DND-41 (cell line): ENCODE measurements at regions not wholly inside any gene's neighbourhood (a gene's known extent, or its start where the extent isn't known, plus 50 kb on each side); places are given as distances from the start of the nearest gene placed in this dataset.
"Not testable (repeated sequence)": the region's sequence is repeated elsewhere in the genome, so short reads cannot be mapped to it uniquely, and the experiment has no call there.

Source experiments
- ATAC-seq: fragments of 200-7000 bp; cut with Tn5 transposase; 3 replicates; pipeline ENCODE4 v1.9.1; 2021; ENCODE audit warnings: low read depth; ENCODE audit not compliant: insufficient read depth
- DNase-seq: peaks from one replicate; pipeline ENCODE4 v3.0.0-alpha.2; 2020
- H2AFZ ChIP-seq: 2 replicates; pipeline ENCODE4 v1.6.0; 2012; ENCODE audit warnings: low read depth, low read length
- H3K27ac ChIP-seq: 2 replicates; pipeline ENCODE4 v1.5.1; 2012; ENCODE audit warnings: low read length, inconsistent platforms
- H3K27me3 ChIP-seq: fragments of 200-600 bp; sonication (generic); 2 replicates; pipeline ENCODE4 v1.6.0; 2012; ENCODE audit warnings: low read length, mild to moderate bottlenecking, inconsistent platforms; ENCODE audit not compliant: insufficient read depth, poor library complexity
- H3K36me3 ChIP-seq: 2 replicates; pipeline ENCODE4 v1.5.1; 2012; ENCODE audit warnings: low read length, inconsistent platforms; ENCODE audit not compliant: insufficient read depth
- H3K4me1 ChIP-seq: 2 replicates; pipeline ENCODE4 v1.5.1; 2012; ENCODE audit warnings: mild to moderate bottlenecking, low read length; ENCODE audit not compliant: insufficient read depth
- H3K4me2 ChIP-seq: 2 replicates; pipeline ENCODE4 v1.6.0; 2012; ENCODE audit warnings: mild to moderate bottlenecking, moderate library complexity, low read length, inconsistent platforms; ENCODE audit not compliant: insufficient read depth
- H3K4me3 ChIP-seq, 2 experiments: fragments of 200-600 bp in 1 of 2; shearing (Covaris generic) in 1 of 2; 2 replicates each; pipeline ENCODE4 v1.5.1; 2012 to 2016; ENCODE audit warnings: inconsistent platforms in 2 of 2, low read length in 2 of 2, mild to moderate bottlenecking in 2 of 2, low read depth in 1 of 2, moderate library complexity in 1 of 2
- H3K79me2 ChIP-seq: 2 replicates; pipeline ENCODE4 v1.6.0; 2012; ENCODE audit warnings: low read length, inconsistent platforms; ENCODE audit not compliant: insufficient read depth
- H3K9ac ChIP-seq: 2 replicates; pipeline ENCODE4 v1.6.0; 2012; ENCODE audit warnings: low read depth, mild to moderate bottlenecking, inconsistent platforms, low read length, moderate library complexity
- H3K9me3 ChIP-seq: 2 replicates; pipeline ENCODE4 v1.5.1; 2012; ENCODE audit warnings: low read length, moderate library complexity, mild to moderate bottlenecking, inconsistent platforms; ENCODE audit not compliant: insufficient read depth, severe bottlenecking
- H4K20me1 ChIP-seq: 2 replicates; pipeline ENCODE4 v1.6.0; 2012; ENCODE audit warnings: low read length; ENCODE audit not compliant: insufficient read depth
- CTCF ChIP-seq: IDR thresholded peaks from 2 replicates; pipeline ENCODE4 v1.5.1; 2012; ENCODE audit warnings: borderline replicate concordance, low read length, moderate library complexity, mild to moderate bottlenecking; ENCODE audit not compliant: poor library complexity, severe bottlenecking; ENCODE audit errors: extremely low read depth
- EZH2 ChIP-seq: IDR thresholded peaks from 3 replicates; pipeline ENCODE4 v1.6.1; 2012; ENCODE audit warnings: borderline replicate concordance, low read depth, mild to moderate bottlenecking, moderate library complexity, low read length, inconsistent platforms; ENCODE audit not compliant: severe bottlenecking

- no peak for TF ChIP-seq EZH2
- no peak for TF ChIP-seq CTCF
- Histone ChIP-seq H3K4me2 (no peak overlapping the region), H2AFZ (no peak overlapping the region), H3K36me3 (no peaks in the 10 kb centered on the region), H3K27me3 (no peaks in the 10 kb centered on the region), H3K27ac (no peak overlapping the region), H3K4me3 (no peak overlapping the region), H3K4me1 (no peaks in the 10 kb centered on the region), H3K79me2 (no peaks in the 10 kb centered on the region), H3K9me3 (no peaks in the 10 kb centered on the region), H3K9ac (no peak overlapping the region), H4K20me1 (no peaks in the 10 kb centered on the region)
- ATAC-seq, result no peak
- no peak for DNase-seq
These were observed 1004.9 kb upstream of the ZEB2 start for GRCh38 chr2:145524836-145525235.

- ATAC-seq (no peak), DNase-seq (no peak)
- no peak overlapping the region for H3K4me2 ChIP-seq
- no peak overlapping the region for H2AFZ ChIP-seq
- no peak overlapping the region for H3K9ac ChIP-seq
- H3K36me3 ChIP-seq, result no peaks in the 10 kb centered on the region
- H3K27ac ChIP-seq, result no peak overlapping the region
- no peaks in the 10 kb centered on the region for H3K79me2 ChIP-seq
- TF ChIP-seq CTCF (no peak), EZH2 (no peak)
- H3K27me3 ChIP-seq, result no peaks in the 10 kb centered on the region
- no peak overlapping the region for H3K4me3 ChIP-seq
- no peaks in the 10 kb centered on the region for H4K20me1 ChIP-seq
- H3K9me3 ChIP-seq, result peaks cover under 1% of the 10 kb centered on the region
- H3K4me1 ChIP-seq, result no peaks in the 10 kb centered on the region
These were observed 1004.4 kb upstream of the ZEB2 start for GRCh38 chr2:145524303-145524702.

- H3K36me3 ChIP-seq, H3K9ac ChIP-seq, H3K27ac ChIP-seq, H3K4me1 ChIP-seq, H3K79me2 ChIP-seq, H3K27me3 ChIP-seq, DNase-seq, H3K9me3 ChIP-seq, H4K20me1 ChIP-seq, H2AFZ ChIP-seq, H3K4me3 ChIP-seq, H3K4me2 ChIP-seq, ATAC-seq: not testable (repeated sequence)
These were observed 999.3 kb upstream of the ZEB2 start for GRCh38 chr2:145519254-145519653.

- H3K36me3 ChIP-seq, result no peaks in the 10 kb centered on the region
- no peak overlapping the region for H2AFZ ChIP-seq
- DNase-seq, result no peak
- H3K79me2 ChIP-seq, result no peaks in the 10 kb centered on the region
- H4K20me1 ChIP-seq, result no peaks in the 10 kb centered on the region
- no peaks in the 10 kb centered on the region for H3K9me3 ChIP-seq
- no peak for TF ChIP-seq EZH2
- no peak for TF ChIP-seq CTCF
- no peak overlapping the region for H3K4me2 ChIP-seq
- H3K4me3 ChIP-seq, result no peak overlapping the region
- no peak for ATAC-seq
- no peak overlapping the region for H3K27ac ChIP-seq
- H3K9ac ChIP-seq, result no peak overlapping the region
- H3K4me1 ChIP-seq, result no peaks in the 10 kb centered on the region
- H3K27me3 ChIP-seq, result no peaks in the 10 kb centered on the region
These were observed 992.0 kb upstream of the ZEB2 start for GRCh38 chr2:145511946-145512345.
